Smooth muscle cell of the brain vasculature (primary cell): ENCODE measurements at regions not wholly inside any gene's neighbourhood (a gene's known extent, or its start where the extent isn't known, plus 50 kb on each side); places are given as distances from the start of the nearest gene placed in this dataset.

Experiments
- DNase-seq: peaks from one replicate; pipeline ENCODE4 v3.0.0-alpha.2; 2012; ENCODE audit warnings: low read depth, low spot score

GRCh38 chr18:78199002-78199401 is 780.6 kb upstream of the SALL3 start:
- DNase-seq: no peak

DNA sequence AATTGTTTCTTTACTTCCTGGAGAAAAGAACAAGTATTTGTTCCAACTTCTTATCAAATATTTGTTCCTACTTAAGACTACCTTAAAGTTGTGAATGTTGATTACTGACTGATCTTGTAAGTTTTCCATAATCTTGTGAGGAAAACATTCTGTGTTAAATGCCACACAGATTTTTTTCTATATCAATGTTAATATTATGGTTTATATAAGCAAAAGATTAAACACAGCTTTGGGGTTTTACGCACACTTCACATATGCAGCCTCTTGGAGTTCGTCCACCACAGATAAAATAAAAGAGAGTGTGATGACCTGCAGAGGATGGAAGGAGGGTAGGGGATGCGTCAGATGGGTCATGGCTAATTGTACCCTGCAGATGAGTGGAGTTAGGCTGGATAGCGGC is 780.0 kb upstream of the SALL3 start:
- DNase-seq: no peak

DNA sequence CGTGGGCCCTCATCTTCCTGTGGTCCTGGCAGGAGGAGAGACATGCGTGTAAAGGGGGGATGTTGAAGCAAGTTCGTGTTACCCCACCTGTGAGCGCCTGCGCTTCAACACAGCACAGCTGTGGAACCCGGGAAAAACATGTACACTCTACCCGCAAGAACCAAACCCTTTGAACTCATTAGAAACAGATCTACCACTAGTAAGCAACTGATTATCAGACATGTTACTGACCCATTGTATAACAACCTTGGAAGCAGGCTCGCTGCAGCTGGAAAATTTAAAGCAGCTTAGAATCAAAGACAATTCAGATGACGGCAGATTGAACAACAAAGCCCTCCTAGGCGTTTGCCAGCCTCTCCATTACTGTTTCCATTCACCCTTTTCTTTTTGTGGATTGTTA is 771.7 kb upstream of the SALL3 start:
- no peak for DNase-seq

DNA sequence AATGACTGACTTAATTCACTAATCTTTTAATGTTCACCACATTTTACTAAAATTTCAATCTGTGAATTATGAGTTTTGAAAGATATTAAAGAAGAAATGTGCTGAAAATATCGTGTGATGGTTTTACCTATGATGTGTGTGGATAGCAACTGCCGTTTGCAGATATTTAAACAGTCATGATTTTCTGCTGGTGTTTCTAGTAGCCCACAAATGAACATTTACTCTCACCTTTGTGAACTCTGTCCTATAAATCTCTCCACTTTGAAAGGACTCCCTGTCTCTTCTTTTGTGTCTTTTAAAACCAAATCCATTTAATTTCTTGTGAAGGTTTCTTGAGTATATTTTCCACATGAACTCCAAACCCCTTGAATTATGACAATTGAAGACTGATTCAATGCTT is 771.2 kb upstream of the SALL3 start:
- DNase-seq: no peak

GRCh38 chr18:78213361-78213994 is 766.1 kb upstream of the SALL3 start:
- no peak for DNase-seq

DNA sequence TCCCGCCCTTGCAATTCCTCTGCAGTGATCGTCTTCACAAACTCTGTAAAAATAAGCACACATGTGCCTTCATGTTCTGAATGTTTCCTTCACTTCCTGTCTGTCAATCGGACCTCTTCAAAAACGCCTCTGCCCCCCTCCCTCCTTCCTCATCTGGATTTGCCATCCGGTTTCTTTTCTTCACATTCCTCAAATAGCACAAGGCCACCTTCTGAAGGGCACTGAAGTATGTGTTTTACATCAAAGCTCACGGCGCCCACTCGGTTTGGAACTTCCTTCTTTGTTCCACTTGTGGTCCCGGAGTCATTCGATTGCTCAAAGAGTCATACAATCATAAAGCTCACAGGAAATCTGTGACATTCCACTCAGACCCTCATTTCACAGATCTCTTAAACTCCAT is 758.1 kb upstream of the SALL3 start:
- no peak for DNase-seq

GRCh38 chr18:78228974-78229373 is 750.6 kb upstream of the SALL3 start:
- DNase-seq: no peak

- DNase-seq: no peak
These were observed 748.7 kb upstream of the SALL3 start for GRCh38 chr18:78230911-78231310.

DNA sequence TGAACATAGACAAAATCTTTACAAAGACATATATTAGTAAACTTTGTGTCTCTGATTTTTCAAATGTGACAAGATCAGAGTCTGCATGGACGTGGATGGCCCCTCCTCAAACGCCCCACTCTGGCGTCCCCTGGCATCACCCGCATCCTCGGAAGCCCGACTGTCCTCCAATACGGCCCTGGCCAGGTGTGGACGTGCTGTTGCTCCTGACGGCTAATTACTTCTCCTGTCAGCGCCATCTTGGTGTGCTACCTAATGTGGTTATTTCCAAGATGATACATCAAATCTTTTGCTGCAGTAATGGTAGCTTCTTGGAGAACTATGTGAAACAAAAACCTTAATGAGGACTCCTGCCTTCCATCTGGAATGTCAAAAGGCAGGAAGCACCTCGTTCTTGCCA is 747.4 kb upstream of the SALL3 start:
- DNase-seq: no peak

DNA sequence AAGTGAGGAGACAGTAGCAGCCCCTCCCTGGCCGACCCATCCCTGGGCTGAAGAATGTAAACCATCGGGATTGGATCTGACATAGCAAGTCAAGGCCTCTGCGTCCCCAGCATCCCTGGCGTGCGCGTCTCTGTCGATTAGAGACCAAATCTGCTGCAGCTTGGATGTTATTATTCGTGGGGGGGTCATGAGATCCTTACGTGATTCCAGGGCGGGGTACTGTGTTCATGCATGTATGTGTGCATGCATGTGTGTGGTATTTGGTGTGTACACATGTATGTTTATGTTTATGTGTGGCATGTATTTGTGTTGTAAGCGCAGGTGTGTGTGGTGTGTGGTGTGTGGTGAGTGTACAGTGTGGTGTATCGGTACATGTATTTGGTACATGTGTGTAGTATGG is 741.8 kb upstream of the SALL3 start:
- no peak for DNase-seq

- DNase-seq: no peak
These were observed 741.1 kb upstream of the SALL3 start for GRCh38 chr18:78238404-78239089.

DNA sequence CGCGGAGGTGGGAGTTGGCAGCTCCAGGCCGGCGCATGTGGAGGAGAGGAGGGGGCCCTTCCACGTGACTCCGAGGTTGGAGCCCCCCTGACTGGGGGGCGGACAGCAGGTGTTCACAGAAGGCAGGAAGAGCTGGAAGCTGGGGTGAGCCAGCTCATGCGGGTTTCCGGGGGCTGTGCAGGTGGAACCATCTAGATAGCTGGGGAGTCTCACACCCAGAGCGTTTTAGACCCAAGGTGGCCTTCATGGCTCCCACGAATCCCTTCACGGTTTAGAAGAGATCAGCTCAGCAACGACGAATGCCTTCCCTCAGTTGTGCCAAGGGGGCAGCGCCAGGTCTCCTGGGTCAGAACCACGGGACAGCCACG is 740.5 kb upstream of the SALL3 start:
- no peak for DNase-seq

GRCh38 chr18:78240101-78240500 is 739.5 kb upstream of the SALL3 start:
- no peak for DNase-seq

GRCh38 chr18:78240627-78241252 is 738.9 kb upstream of the SALL3 start:
- no peak for DNase-seq

GRCh38 chr18:78241535-78242253 is 737.9 kb upstream of the SALL3 start:
- DNase-seq: no peak

GRCh38 chr18:78242254-78242643 is 737.4 kb upstream of the SALL3 start:
- no peak for DNase-seq

DNA sequence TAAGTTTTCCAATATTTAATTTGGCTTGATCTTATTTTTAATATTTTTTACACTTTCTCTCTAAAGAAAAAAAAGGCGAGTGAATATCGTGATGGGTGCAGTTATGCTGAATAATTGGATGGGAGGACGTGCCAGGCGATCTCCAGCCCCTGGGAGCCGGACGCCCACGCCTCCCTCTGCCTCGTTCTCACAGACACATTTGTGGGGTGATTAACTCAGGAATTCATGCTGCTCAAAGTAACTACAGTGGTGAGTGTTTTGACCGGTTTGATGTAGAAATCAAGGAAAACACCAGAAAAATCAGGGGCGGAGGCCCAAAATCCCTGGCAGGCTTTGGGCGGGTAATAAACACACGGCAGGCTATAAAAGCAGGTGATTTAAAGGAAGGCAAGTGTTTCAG is 736.8 kb upstream of the SALL3 start:
- no peak for DNase-seq

DNA sequence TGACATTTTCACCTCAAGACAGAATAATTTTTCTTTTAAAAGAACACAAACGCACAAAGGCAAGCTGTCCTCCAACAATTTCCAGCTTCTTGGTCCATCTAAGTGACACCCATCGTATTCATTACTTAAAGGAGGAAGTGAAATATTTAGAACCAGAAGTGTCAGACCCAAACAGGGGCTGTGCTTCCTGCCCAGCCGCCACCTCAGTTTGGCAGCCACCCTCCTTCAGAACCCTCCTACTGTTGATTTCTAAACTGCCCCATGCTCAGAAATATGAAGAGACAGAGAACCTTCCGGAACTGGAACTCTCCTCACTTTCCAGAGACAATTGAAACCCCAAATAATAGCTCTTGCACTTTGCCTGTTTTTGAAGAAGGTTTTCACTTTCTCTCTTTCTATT is 734.8 kb upstream of the SALL3 start:
- no peak for DNase-seq

DNA sequence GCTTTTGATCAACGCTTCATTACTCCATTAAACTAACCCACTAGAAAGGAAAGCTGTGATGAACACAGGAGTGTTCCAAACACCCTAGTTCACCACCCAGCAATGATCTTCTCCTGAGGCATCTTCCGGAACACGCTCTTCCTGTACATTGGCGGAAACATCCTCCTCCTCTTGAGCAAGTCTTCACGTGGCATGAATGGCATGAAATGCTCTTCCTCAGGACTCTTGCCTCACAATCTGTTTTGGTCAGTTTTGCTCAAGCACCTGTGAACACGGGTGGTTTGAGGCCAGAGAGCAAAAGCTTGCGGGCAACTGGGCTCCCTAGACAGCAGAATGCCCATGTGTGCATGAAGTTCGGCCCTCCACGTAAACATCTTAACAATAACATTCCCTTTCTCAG is 734.2 kb upstream of the SALL3 start:
- no peak for DNase-seq

- no peak for DNase-seq
These were observed 733.6 kb upstream of the SALL3 start for GRCh38 chr18:78246050-78246449.

DNA sequence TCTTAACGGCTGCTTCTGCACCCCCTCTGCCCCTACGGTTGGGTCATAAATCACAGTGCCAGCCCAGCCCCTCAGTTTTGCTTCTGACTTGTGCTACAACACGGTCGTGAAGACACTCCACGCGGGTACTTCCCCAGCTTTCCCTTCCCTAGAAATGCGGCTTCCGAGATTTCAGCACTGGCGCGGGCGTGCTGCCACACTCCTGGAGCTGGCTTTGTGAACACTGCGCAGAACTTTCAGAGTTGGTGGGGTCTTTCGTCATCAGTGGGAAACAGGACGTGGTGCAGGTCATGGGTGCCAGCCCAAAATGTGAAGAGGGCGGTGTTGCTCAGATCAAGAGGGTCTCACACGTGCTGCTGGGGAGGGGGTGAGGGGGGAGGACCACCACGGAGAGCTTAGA is 733.0 kb upstream of the SALL3 start:
- DNase-seq: no peak

DNA sequence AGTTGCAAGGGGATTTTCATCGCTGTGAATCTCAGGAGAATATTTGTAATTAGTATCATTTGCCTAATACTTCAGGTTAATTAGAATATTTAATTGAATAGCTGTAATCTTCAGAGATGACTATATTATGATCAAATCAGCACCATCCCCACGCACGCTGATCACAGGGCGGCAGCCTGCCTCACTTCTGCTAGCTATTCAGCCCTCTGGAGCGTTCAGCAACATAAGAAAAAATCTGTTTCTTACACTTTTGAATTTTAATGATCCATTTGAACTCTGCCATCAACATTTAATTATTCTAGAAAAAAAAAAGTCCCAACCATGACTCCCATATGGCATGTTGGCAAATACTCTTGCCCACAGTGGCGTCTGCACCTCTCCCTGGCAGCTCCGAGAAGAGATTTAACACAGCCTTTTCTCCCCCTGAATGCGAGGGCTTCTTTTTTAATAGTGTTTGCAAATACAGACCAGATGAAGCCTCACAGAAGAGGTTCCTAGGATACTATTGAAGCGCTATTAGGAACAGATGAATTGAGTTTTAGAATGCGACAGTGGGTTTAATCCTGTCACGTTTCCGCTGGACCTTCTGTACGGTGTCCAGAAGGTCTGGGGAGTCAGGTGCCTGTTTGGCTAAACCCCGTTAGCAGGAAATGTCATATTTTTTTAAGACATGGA is 731.9 kb upstream of the SALL3 start:
- DNase-seq: no peak
